ENCODE measurements at regions not wholly inside any gene's neighbourhood (a gene's known extent, or its start where the extent isn't known, plus 50 kb on each side); places are given as distances from the start of the nearest gene placed in this dataset.

GRCh38 chr14:22476887-22477286 is 112.1 kb downstream of the DAD1 start:
- no peak for DNase-seq

- no peak for DNase-seq
Measured at GRCh38 chr14:22476005-22476751, 112.8 kb downstream of the DAD1 start.

- DNase-seq = no peak
Measured at GRCh38 chr14:22475381-22475780, 113.6 kb downstream of the DAD1 start.

- no peak for DNase-seq
Measured at GRCh38 chr14:22474730-22475351, 114.2 kb downstream of the DAD1 start.

GRCh38 chr14:22472935-22473854 is 115.8 kb downstream of the DAD1 start:
- no peak for DNase-seq

GRCh38 chr14:22472466-22472865 is 116.6 kb downstream of the DAD1 start:
- no peak for DNase-seq

- no peak for DNase-seq
Measured at GRCh38 chr14:22471545-22472121, 117.4 kb downstream of the DAD1 start.

GRCh38 chr14:22469538-22470303 is 119.3 kb downstream of the DAD1 start:
- DNase-seq = no peak

- DNase-seq = no peak
Measured at GRCh38 chr14:22468830-22469229, 120.2 kb downstream of the DAD1 start.

- no peak for DNase-seq
Measured at GRCh38 chr14:22466491-22466890, 122.5 kb downstream of the DAD1 start.

GRCh38 chr14:22465201-22465840 is 123.7 kb downstream of the DAD1 start:
- no peak for DNase-seq

GRCh38 chr14:22464422-22465142 is 124.4 kb downstream of the DAD1 start:
- DNase-seq = no peak

- DNase-seq = no peak
Measured at GRCh38 chr14:22463763-22464173, 125.3 kb downstream of the DAD1 start.

GRCh38 chr14:22462923-22463322 is 126.1 kb downstream of the DAD1 start:
- DNase-seq = no peak

- DNase-seq = no peak
Measured at GRCh38 chr14:22460461-22461195, 128.4 kb downstream of the DAD1 start.

- no peak for DNase-seq
Measured at GRCh38 chr14:22458737-22459136, 130.3 kb downstream of the DAD1 start.

- DNase-seq = no peak
Measured at GRCh38 chr14:22456998-22457594, 131.9 kb downstream of the DAD1 start.

GRCh38 chr14:22456421-22456820 is 132.6 kb downstream of the DAD1 start:
- DNase-seq = no peak

GRCh38 chr14:22452330-22452729 is 136.7 kb downstream of the DAD1 start:
- DNase-seq = no peak

- DNase-seq = no peak
Measured at GRCh38 chr14:22450266-22450665, 138.8 kb downstream of the DAD1 start.
